Right cardiac atrium (tissue), 5 donors: ENCODE measurements at regions not wholly inside any gene's neighbourhood (a gene's known extent, or its start where the extent isn't known, plus 50 kb on each side); places are given as distances from the start of the nearest gene placed in this dataset.
"Not testable (repeated sequence)": the region's sequence is repeated elsewhere in the genome, so short reads cannot be mapped to it uniquely, and the experiment has no call there.

ENCODE experiments used
- ATAC-seq, 2 donors: fragments of 200-7000 bp; cut with Tn5 transposase; one replicate each; pipeline versions ENCODE4 v1.8.0 to v1.9.1; 2020; ENCODE audit warnings: moderate library complexity in 2 of 2, mild to moderate bottlenecking in 1 of 2
- DNase-seq, 3 donors: peaks; one replicate each; pipeline ENCODE4 v3.0.0-alpha.2; 2020
- H3K27ac ChIP-seq: one replicate; pipeline ENCODE4 v1.5.1; 2013; ENCODE audit warnings: mild to moderate bottlenecking, low read length, control low read depth, moderate library complexity
- H3K27me3 ChIP-seq: one replicate; pipeline ENCODE4 v1.6.1; 2013; ENCODE audit not compliant: control insufficient read depth, insufficient read depth
- H3K4me1 ChIP-seq: one replicate; pipeline ENCODE4 v1.6.1; 2013; ENCODE audit warnings: low read length; ENCODE audit not compliant: control insufficient read depth, insufficient read depth
- H3K4me3 ChIP-seq: one replicate; pipeline ENCODE4 v1.5.1; 2013; ENCODE audit warnings: low read length, control low read depth
- H3K9me3 ChIP-seq: one replicate; pipeline ENCODE4 v1.6.1; 2013; ENCODE audit warnings: low read length; ENCODE audit not compliant: control insufficient read depth
- WGBS: extraction: QIAGEN DNeasy Blood & Tissue Kit; methylation state at CpG from one replicate; pipeline ENCODE4 v1.1.7; 2013; 5-methylcytosine and 5-hydroxymethylcytosine counted together
- intact Hi-C, 4 donors: fragments of 100-400 bp; cut with DNase I; formaldehyde crosslinking; loops; one replicate each; pipeline versions ENCODE4 v1.11.0 to v1.14.0; 2022 to 2023
- donor health status: healthy with polysubstance abuse.
- donor health status: DM: no; HTN: yes; CAD: no.
- donor health status: DM: no; HTN: no; CAD: no.
- donor health status: DM: no; HTN: yes; CAD: no; lungs with severe emphysema.
- donor health status: DM: yes; HTN: yes; CAD: no.

DNA sequence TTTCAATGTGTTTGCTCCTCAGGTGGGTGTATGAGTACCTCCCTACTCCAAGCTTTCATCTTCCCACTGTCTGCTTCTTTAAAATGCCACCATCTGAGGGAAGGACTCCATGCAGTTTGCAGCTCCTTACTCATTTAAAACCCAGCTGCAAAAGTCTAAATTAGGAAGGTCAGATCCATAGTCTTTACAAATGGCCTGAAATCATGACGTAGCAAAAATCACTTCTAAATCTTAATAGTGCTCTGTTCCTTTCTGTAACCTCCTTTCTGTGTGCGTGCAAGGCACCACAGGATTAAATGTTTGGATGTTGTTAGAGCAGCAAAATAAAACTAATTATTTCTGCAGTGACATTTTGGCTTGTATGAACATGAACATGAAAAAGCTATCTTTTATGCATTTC is 366.9 kb upstream of the IGFBP3 start:
- no peak for ATAC-seq
- H3K4me1 ChIP-seq: no peaks in the 10 kb centered on the region
- no peak for DNase-seq
- H3K27me3 ChIP-seq: no peaks in the 10 kb centered on the region
- no peak overlapping the region for H3K4me3 ChIP-seq
- no peaks in the 10 kb centered on the region for H3K9me3 ChIP-seq
- no peak overlapping the region for H3K27ac ChIP-seq
- 91% methylated on average over 2 of the region's 2 CpGs for WGBS
- intact Hi-C loops: no loop called here

DNA sequence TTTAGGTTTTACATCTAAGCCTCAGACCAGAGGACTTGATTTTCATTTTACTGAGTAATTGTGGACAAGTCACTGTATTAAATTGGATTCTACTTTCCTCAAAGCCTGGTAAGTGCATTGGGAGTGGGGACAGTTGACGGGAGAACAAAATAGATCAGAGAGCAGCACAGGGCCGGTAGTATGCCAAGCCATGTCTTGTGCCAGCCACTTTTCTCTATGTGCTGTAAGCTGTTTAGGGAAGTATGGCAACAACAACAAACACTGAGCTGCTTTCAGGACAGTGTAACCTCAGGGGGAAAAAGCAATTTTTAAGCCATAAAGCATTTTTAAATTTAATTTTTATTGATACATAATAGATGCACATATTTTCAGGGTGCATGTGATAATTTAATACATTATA is 365.9 kb upstream of the IGFBP3 start:
- ATAC-seq (peak in 1 of 2 donors; percentile 51), DNase-seq (no peak)
- H3K9me3 ChIP-seq: no peaks in the 10 kb centered on the region
- H3K27ac ChIP-seq: no peak overlapping the region
- H3K4me3 ChIP-seq: no peak overlapping the region
- intact Hi-C loops: no loop called here
- H3K4me1 ChIP-seq: no peaks in the 10 kb centered on the region
- H3K27me3 ChIP-seq: no peaks in the 10 kb centered on the region
- 64% methylated on average over 2 of the region's 2 CpGs for WGBS

DNA sequence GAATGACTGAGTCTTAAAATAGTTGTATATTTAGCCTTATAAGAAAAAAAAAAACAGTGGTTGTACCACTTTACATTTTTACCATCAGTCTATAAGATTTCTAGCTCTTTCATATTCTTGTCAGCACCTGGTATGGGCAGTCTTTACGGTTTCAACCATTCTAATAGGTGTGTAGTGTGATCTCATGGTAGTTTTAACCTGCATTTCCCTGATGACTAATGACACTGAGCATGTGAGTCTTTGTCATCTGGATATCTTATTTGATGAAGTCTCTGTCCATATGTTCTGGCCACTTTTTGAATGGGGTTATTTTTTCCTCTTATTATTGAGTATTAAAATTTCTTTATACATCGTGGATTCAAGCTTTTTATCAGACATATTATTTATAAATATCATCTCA is 365.3 kb upstream of the IGFBP3 start:
- Histone ChIP-seq H3K9me3 (no peaks in the 10 kb centered on the region), H3K27ac (no peak overlapping the region), H3K4me1 (no peaks in the 10 kb centered on the region), H3K27me3 (no peaks in the 10 kb centered on the region), H3K4me3 (no peak overlapping the region)
- 79% methylated on average over 2 of the region's 2 CpGs for WGBS
- DNase-seq (no peak), ATAC-seq (no peak)
- intact Hi-C loops: no loop called here

DNA sequence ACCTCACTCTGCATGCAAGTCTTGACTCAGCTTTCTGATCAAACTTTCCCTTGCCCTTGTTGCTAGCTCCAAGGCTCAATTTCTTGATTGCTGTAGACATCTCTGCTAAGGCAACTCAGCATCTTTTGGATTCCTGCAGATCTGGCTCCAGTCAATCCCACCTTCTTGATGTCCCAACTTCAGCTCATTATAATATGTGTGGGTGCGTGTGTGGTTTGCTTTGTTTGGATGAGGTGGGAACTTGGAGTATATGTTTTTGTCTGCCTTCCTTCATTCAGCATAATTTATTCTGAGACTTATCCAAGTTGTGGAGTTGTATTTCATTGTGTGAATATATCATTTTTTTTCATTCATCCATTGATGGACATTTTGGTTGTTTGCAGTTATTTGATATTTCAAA is 364.8 kb upstream of the IGFBP3 start:
- Histone ChIP-seq H3K9me3 (no peaks in the 10 kb centered on the region), H3K4me3 (no peak overlapping the region), H3K27me3 (no peaks in the 10 kb centered on the region), H3K4me1 (no peaks in the 10 kb centered on the region), H3K27ac (no peak overlapping the region)
- DNase-seq (no peak), ATAC-seq (no peak)
- WGBS: 0% methylated on average over 1 of the region's 1 CpG
- intact Hi-C loops: no loop called here

DNA sequence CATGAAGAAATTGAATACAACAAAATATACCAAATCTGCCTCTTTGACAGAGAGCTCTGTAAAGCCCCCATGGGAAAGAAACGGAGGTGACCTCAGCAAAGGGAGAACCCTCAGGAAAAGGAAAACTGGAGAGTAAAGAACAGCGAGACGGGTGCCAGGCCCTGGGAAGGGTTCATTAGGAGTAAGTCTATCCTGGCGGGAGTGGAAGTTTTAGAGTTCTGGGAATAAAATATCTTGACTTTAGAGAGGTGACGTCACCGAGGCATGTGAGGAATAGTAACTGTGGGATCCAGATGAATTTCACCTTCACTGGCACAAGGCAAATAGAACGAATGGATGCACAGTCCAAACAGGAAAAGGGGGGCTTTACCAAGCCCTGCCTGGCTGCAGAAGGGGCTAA is 362.8 kb upstream of the IGFBP3 start:
- no peak overlapping the region for H3K27ac ChIP-seq
- intact Hi-C loops: no loop called here
- no peaks in the 10 kb centered on the region for H3K9me3 ChIP-seq
- DNase-seq (peak in 2 of 3 donors; percentile 57 to 66), ATAC-seq (peak; percentile 28 to 36)
- WGBS: 53% methylated on average over 7 of the region's 7 CpGs
- H3K27me3 ChIP-seq: no peaks in the 10 kb centered on the region
- H3K4me3 ChIP-seq: no peak overlapping the region
- H3K4me1 ChIP-seq: no peaks in the 10 kb centered on the region

DNA sequence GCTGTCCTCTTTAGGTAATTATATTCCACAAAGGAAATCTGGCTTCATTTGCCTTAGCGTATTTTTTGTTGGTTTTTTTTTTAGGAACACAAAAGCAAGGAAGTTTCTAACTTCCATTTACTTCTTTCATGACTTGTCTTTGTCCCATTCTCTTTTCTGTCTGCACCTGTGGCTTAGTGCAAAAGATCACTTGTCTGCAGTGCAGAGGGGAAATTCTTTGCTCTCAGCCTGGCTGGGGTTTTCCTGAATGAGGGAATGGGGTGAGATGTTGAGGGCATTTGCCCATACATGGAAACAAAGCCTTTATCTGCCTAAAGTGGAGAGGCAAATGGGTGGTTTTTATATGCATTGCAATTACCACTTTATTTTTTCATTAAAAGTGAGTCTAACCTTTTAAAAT is 361.1 kb upstream of the IGFBP3 start:
- intact Hi-C loops: no loop called here
- 73% methylated on average over 1 of the region's 1 CpG for WGBS
- ATAC-seq (no peak), DNase-seq (no peak)
- Histone ChIP-seq H3K4me1 (no peaks in the 10 kb centered on the region), H3K9me3 (no peaks in the 10 kb centered on the region), H3K27me3 (no peaks in the 10 kb centered on the region), H3K27ac (no peak overlapping the region), H3K4me3 (no peak overlapping the region)

DNA sequence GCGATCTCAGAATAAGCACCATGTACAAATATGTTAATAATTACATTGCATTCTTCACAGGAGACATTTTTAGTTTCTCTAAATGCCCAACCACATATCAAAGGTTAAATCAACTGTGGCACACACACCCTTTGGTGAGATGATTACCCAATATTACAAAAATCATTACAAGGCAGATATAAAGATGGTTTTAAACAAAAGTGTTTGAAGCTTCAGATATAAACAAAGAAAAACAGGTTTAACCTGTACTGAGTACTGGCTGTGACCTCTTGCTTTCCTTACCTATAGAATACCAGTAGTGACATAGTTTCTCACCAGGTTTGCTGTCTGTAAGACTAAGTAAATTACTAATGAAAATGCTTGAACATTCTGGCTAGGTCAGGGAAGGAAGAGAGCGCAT is 360.0 kb upstream of the IGFBP3 start:
- Histone ChIP-seq H3K27me3 (no peaks in the 10 kb centered on the region), H3K9me3 (no peaks in the 10 kb centered on the region), H3K4me3 (no peak overlapping the region), H3K27ac (no peak overlapping the region), H3K4me1 (no peaks in the 10 kb centered on the region)
- DNase-seq: no peak
- no peak for ATAC-seq
- 72% methylated on average over 2 of the region's 2 CpGs for WGBS
- intact Hi-C loops: no loop called here

DNA sequence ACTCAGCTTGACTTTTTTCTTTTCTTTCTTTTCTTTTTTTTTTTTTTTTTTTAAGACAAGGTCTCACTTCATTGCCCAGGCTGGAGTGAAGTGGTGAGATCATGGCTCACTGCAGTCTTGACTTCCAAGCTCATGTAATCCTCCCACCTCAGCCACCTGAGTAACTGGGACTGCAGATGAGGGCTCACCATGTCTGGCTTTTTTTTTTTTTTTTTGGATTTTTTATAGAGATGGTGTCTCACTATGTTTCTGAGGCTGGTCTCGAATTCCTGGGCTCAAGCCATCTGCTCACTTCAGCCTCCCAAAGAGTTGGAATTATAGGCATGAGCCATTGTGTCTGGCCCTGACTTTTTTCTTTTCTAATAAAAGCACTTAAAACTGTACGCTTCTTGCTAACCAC is 358.2 kb upstream of the IGFBP3 start:
- intact Hi-C loops: no loop called here
- WGBS: 73% methylated on average over 2 of the region's 2 CpGs

DNA sequence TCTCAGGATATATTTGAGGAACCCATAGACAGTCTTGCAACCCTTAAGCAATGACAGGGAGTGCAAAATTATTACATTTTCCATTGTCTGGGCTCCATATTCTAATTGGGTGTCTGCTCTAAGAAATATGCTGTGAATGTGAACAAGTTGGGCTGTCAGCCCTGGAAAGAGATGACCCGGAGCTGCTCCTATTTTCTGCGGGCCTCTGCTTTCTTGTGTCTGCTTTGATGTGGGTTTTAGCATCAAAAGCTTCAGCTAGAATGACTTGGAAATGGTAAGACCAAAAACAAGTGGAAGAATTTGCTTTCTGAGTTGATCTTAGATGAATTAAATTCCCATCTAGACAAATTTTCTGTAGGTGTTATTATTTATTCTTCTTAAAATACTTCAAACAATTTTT is 343.6 kb upstream of the IGFBP3 start:
- WGBS: 72% methylated on average over 2 of the region's 2 CpGs
- H3K9me3 ChIP-seq: peaks cover 4% of the 10 kb centered on the region
- H3K4me3 ChIP-seq: no peak overlapping the region
- ATAC-seq (no peak), DNase-seq (no peak)
- H3K27ac ChIP-seq: no peak overlapping the region
- no peaks in the 10 kb centered on the region for H3K27me3 ChIP-seq
- intact Hi-C loops: no loop called here
- no peaks in the 10 kb centered on the region for H3K4me1 ChIP-seq

More for the DNA sequence above, 358.2 kb upstream of the IGFBP3 start:
- Histone ChIP-seq H3K4me3 (no peak overlapping the region), H3K9me3 (no peaks in the 10 kb centered on the region), H3K4me1 (no peaks in the 10 kb centered on the region), H3K27ac (no peak overlapping the region), H3K27me3 (no peaks in the 10 kb centered on the region)
- no peak for DNase-seq
- ATAC-seq: no peak

DNA sequence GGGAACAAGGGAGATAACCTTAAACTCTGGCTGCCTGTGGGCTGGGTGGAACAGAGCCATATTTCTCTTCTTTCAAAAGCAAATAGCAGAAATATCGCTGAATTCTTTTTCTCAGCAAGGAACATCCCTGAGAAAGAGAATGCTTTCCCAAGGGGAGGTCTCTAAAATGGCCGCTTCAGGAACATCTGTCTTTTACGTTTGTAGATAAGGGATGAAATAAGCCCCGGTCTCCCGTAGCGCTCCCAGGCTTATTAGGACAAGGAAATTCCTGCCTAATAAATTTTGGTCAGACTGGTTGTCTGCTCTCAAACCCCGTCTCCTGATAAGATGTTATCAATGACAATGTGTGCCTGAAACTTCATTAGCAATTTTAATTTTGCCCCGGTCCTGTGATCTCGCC is 340.6 kb upstream of the IGFBP3 start:
- intact Hi-C loops, ATAC-seq, H3K4me3 ChIP-seq, H3K27ac ChIP-seq, H3K4me1 ChIP-seq, DNase-seq, H3K27me3 ChIP-seq, H3K9me3 ChIP-seq: not testable (repeated sequence)
- 94% methylated on average over 9 of the region's 9 CpGs for WGBS

DNA sequence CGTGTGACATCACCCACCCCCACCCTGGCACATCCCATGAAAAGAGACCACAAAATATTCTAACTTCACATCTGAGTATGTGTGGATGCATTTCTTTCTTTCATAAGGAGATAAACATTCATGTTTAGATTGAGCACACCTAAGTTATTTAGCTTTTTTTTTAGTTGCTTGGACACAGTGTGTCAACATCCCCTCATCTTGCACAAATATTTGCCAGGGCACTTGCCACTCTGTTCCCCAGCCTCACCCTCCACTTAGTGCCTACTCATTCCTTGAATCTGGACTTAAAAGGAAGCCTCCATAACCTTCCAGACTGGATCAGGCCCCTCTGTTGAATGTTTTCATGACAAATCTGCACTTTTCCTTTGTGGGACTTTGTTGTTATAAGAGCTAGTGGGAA is 338.9 kb upstream of the IGFBP3 start:
- intact Hi-C loops: no loop called here
- H3K27me3 ChIP-seq: no peaks in the 10 kb centered on the region
- DNase-seq (no peak), ATAC-seq (no peak)
- 85% methylated on average over 1 of the region's 1 CpG for WGBS
- no peak overlapping the region for H3K4me3 ChIP-seq
- peaks cover 4% of the 10 kb centered on the region for H3K9me3 ChIP-seq
- H3K4me1 ChIP-seq: no peaks in the 10 kb centered on the region
- H3K27ac ChIP-seq: no peak overlapping the region

DNA sequence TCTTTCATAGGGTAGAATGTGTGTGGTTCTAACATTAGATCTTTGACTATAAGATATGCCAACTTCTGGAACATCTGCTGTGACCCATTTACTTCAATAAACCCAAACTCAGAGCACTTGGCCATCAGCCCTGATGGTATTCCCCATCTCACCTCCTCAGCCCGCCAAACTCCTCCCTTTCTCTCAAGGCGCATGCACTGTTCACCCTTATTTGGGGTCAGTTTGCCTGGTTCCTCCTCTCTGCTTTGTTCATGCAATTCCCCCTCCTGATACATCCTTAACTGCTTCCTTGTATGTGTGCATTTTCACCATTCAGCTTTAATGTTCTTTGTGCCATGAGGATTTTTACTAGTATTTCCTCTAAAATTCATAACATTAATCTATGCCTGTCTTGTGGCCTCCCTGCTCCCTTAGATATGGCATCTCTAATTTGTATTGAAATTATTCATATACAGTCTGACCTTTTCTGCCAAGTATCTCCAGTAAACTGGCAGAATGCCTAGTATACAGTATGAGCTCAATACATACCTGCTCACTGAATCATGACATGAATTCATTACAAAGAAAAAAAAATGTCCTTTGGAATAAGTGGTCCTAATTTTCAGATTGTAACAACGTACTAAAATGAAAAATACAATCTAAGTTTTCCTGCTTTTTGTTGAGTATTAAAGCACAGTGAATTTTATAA is 336.8 kb upstream of the IGFBP3 start:
- intact Hi-C loops: no loop called here
- ATAC-seq (no peak), DNase-seq (no peak)
- Histone ChIP-seq H3K4me3 (no peak overlapping the region), H3K27ac (no peak overlapping the region), H3K9me3 (peaks cover 4% of the 10 kb centered on the region), H3K27me3 (no peaks in the 10 kb centered on the region), H3K4me1 (no peaks in the 10 kb centered on the region)
- 85% methylated on average over 3 of the region's 3 CpGs for WGBS
